ENCODE measurements at regions not wholly inside any gene's neighbourhood (a gene's known extent, or its start where the extent isn't known, plus 50 kb on each side); places are given as distances from the start of the nearest gene placed in this dataset.

DNA sequence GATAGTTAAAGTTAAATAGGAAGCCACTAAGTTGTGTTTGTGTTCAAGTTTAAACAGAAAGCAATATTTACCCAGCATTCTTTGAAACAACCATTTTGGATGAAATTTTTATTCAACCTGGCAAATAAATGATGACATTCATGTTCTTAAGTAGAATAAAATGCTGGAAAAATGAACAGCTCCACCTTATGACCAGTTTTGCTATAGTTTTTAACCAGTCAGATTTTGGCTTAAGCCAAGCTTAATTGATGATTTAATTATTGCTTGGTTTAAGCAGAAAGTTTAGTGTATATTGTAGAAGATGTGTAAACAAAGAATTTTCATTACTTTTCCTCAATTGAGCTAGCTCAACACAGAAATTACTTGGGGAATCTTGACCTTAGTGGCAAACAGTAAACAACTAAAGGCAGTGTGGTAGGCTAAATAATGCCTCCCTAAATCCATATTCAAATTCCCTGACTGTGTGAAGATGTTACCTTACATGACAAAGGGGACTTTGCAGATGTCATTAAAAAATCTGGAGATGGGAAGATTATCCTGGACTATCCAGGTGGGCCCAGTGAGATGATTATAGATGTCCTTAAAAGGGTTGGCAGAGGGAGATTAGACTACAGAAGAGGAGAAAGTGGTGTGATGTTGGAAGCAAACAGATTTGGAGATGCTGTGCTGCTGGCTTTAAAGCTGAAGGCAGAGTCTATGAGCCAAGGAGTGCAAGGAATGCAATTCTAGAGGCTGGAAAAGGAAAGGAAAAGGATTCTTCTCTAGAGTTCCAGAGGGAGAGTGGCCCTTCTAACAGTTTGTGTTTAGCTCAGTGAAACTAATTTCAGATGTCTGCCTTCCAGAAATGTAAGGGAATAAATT is 448.6 kb upstream of the GOLIM4 start:
- Mint-ChIP-seq H3K27me3 (ENCODE audit: low read depth) (no peaks in the 10 kb centered on the region), H3K36me3 (ENCODE audit: insufficient read depth) (no peaks in the 10 kb centered on the region), H3K4me3 (no peak overlapping the region), H3K9me3 (peaks cover 7% of the 10 kb centered on the region), H3K4me1 (ENCODE audit: low read depth) (no peaks in the 10 kb centered on the region)
- DNase-seq (no peak), ATAC-seq (no peak)

DNA sequence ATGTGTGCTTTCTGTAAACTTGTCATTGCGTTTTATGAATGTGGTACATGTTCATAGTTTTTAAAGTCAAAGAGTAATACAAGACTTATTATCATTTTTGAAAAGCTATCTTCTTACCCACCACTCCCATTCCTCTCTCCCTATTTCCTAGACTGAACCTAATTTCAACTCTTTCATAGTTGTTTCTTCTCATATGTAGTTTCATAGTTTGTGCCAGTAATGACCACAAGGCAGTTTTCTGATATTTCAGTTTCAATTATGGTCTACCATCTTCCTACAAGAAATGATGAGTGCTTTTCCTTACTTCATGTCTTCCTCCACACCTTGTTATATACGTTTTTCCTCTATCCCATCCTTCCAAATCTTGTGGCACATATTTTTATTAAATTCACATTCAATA is 445.0 kb upstream of the GOLIM4 start:
- Mint-ChIP-seq H3K4me1 (ENCODE audit: low read depth) (no peaks in the 10 kb centered on the region), H3K4me3 (no peak overlapping the region), H3K36me3 (ENCODE audit: insufficient read depth) (no peaks in the 10 kb centered on the region), H3K27me3 (ENCODE audit: low read depth) (no peaks in the 10 kb centered on the region), H3K9me3 (peaks cover 7% of the 10 kb centered on the region)
- no peak for ATAC-seq
- DNase-seq: no peak

DNA sequence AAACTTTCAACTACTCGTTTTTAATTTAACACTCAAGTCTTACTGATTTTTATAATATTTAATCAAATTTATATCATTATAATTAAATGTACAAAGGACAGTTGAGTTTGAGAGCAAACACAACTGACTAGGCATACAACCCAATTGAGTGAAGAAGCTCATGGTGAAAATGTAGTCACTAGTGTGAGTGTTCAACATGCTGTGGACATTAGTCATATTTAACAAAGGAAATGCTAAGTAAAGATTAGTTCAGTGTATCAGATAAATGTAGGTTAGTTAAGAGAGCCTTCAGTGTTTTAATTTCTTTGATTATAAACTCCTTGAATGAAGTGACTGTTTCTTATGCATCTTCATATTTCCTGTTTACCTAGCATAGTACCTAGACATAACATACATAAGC is 444.2 kb upstream of the GOLIM4 start:
- Mint-ChIP-seq H3K36me3 (ENCODE audit: insufficient read depth) (no peaks in the 10 kb centered on the region), H3K9me3 (peaks cover 7% of the 10 kb centered on the region)
- DNase-seq: no peak

GRCh38 chr3:168534761-168535160 is 439.0 kb upstream of the GOLIM4 start:
- ATAC-seq: no peak
- no peak for DNase-seq
- no peak overlapping the region for H3K4me3 Mint-ChIP-seq

More for the DNA sequence above, 444.2 kb upstream of the GOLIM4 start:
- Mint-ChIP-seq H3K4me3 (no peak overlapping the region), H3K4me1 (ENCODE audit: low read depth) (no peaks in the 10 kb centered on the region), H3K27me3 (ENCODE audit: low read depth) (no peaks in the 10 kb centered on the region)
- ATAC-seq: no peak

GRCh38 chr3:168533600-168533999 is 437.9 kb upstream of the GOLIM4 start:
- no peak for ATAC-seq
- Mint-ChIP-seq H3K9me3 (no peaks in the 10 kb centered on the region), H3K36me3 (ENCODE audit: insufficient read depth) (no peaks in the 10 kb centered on the region), H3K4me1 (ENCODE audit: low read depth) (no peaks in the 10 kb centered on the region), H3K4me3 (no peak overlapping the region), H3K27me3 (ENCODE audit: low read depth) (no peaks in the 10 kb centered on the region)
- no peak for DNase-seq

More at GRCh38 chr3:168534761-168535160, 439.0 kb upstream of the GOLIM4 start:
- Mint-ChIP-seq H3K36me3 (ENCODE audit: insufficient read depth) (no peaks in the 10 kb centered on the region), H3K4me1 (ENCODE audit: low read depth) (no peaks in the 10 kb centered on the region), H3K9me3 (no peaks in the 10 kb centered on the region), H3K27me3 (ENCODE audit: low read depth) (no peaks in the 10 kb centered on the region)

- Mint-ChIP-seq H3K27me3 (ENCODE audit: low read depth) (no peaks in the 10 kb centered on the region), H3K4me3 (no peak overlapping the region), H3K36me3 (ENCODE audit: insufficient read depth) (no peaks in the 10 kb centered on the region), H3K9me3 (no peaks in the 10 kb centered on the region), H3K4me1 (ENCODE audit: low read depth) (no peaks in the 10 kb centered on the region)
- ATAC-seq (no peak), DNase-seq (no peak)
Measured at GRCh38 chr3:168532135-168532534, 436.4 kb upstream of the GOLIM4 start.

DNA sequence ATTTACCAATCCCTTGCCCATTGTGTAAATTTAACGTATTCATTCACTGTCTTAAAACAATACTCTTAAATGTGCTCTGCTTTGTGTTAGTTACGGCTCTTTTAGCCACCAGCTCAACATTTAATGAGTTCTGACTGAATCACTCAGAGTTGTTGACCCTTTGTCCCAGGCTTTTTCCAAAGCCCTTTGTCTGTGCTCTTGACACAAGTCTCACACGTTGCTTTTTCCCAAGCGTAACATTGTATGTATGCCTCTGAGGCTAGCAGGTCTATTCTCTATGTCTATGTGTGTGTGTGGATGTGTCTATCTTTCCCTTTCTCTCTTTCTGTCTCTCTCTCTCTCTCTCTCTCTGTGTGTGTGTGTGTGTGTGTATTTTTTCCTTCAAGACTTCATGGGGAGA is 435.4 kb upstream of the GOLIM4 start:
- Mint-ChIP-seq H3K4me1 (ENCODE audit: low read depth) (no peaks in the 10 kb centered on the region), H3K27me3 (ENCODE audit: low read depth) (no peaks in the 10 kb centered on the region)
- no peak for DNase-seq

GRCh38 chr3:168524129-168524528 is 428.4 kb upstream of the GOLIM4 start:
- no peak overlapping the region for H3K4me3 Mint-ChIP-seq
- no peaks in the 10 kb centered on the region for H3K36me3 Mint-ChIP-seq (ENCODE audit: insufficient read depth)

More for the DNA sequence above, 435.4 kb upstream of the GOLIM4 start:
- ATAC-seq: no peak
- no peaks in the 10 kb centered on the region for H3K36me3 Mint-ChIP-seq (ENCODE audit: insufficient read depth)
- H3K4me3 Mint-ChIP-seq: no peak overlapping the region
- no peaks in the 10 kb centered on the region for H3K9me3 Mint-ChIP-seq

DNA sequence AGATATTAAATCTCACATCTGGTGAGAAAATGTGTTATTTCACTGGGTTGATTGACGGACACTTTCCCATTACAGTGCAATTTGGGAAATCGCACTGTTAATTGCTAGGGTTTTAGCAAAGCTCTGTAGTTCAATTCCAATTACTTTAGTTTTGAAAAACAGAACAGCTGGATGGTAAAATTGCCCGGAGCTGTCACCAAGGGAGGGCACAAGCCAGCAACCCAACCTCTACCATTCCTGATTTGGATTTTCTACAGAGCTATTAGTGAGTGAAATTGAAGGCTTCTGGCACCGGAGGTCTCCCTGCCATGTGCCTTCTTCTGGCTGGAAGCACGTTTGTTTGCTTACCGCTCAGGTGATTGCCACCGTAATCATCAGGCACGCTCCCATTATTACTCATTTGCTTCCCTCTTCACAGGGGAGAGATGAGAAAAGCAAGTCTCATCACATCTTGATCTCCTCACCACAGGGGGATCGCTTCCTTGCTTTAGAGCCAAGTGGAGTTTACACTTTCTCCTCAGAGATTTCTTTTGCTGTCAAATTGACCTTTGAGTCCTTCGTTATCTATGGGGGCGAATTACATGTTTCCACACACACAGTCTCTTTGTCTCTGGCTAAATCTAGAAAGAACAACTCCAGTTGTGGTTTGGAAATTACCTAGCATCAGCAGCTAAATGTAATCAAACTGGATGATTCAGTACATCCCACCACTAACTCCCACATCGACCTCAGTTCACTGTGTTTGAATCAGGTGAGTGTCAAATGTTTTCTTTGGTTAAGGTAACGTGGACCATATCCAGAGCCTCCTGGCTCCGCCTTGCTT is 421.7 kb upstream of the GOLIM4 start:
- no peak for ATAC-seq
- Mint-ChIP-seq H3K9me3 (peaks cover 4% of the 10 kb centered on the region), H3K4me1 (ENCODE audit: low read depth) (no peaks in the 10 kb centered on the region), H3K27me3 (ENCODE audit: low read depth) (no peaks in the 10 kb centered on the region), H3K4me3 (no peak overlapping the region), H3K36me3 (ENCODE audit: insufficient read depth) (no peaks in the 10 kb centered on the region)
- no peak for DNase-seq

More at GRCh38 chr3:168524129-168524528, 428.4 kb upstream of the GOLIM4 start:
- ATAC-seq: no peak
- Mint-ChIP-seq H3K9me3 (peaks cover 4% of the 10 kb centered on the region), H3K4me1 (ENCODE audit: low read depth) (no peaks in the 10 kb centered on the region), H3K27me3 (ENCODE audit: low read depth) (no peaks in the 10 kb centered on the region)
- DNase-seq: no peak

GRCh38 chr3:168514252-168514651 is 418.5 kb upstream of the GOLIM4 start:
- Mint-ChIP-seq H3K4me1 (ENCODE audit: low read depth) (no peaks in the 10 kb centered on the region), H3K9me3 (no peaks in the 10 kb centered on the region), H3K4me3 (no peak overlapping the region), H3K27me3 (ENCODE audit: low read depth) (no peaks in the 10 kb centered on the region), H3K36me3 (ENCODE audit: insufficient read depth) (no peaks in the 10 kb centered on the region)
- DNase-seq: no peak
- no peak for ATAC-seq

DNA sequence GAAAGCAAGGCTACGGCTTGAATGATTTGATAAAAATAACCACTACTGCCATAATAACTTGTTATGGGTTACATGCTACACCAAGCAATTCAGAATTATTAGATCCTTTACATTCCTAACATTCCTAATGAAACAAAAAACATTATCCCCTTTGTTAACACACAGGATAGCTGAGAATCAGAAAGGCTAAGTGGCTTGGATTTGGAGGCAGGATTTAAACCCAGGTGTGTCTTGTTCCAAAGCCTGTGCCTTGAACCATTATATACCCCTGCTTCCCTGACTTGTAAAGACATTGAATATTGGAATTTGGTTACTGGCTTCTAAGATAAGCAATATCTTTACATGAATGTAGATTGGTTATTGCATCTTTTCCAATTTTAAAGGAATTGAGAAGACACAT is 417.1 kb upstream of the GOLIM4 start:
- no peaks in the 10 kb centered on the region for H3K27me3 Mint-ChIP-seq (ENCODE audit: low read depth)
- H3K9me3 Mint-ChIP-seq: no peaks in the 10 kb centered on the region
- H3K36me3 Mint-ChIP-seq (ENCODE audit: insufficient read depth): no peaks in the 10 kb centered on the region
- no peak for ATAC-seq
- no peaks in the 10 kb centered on the region for H3K4me1 Mint-ChIP-seq (ENCODE audit: low read depth)
- H3K4me3 Mint-ChIP-seq: no peak overlapping the region
- DNase-seq: no peak

DNA sequence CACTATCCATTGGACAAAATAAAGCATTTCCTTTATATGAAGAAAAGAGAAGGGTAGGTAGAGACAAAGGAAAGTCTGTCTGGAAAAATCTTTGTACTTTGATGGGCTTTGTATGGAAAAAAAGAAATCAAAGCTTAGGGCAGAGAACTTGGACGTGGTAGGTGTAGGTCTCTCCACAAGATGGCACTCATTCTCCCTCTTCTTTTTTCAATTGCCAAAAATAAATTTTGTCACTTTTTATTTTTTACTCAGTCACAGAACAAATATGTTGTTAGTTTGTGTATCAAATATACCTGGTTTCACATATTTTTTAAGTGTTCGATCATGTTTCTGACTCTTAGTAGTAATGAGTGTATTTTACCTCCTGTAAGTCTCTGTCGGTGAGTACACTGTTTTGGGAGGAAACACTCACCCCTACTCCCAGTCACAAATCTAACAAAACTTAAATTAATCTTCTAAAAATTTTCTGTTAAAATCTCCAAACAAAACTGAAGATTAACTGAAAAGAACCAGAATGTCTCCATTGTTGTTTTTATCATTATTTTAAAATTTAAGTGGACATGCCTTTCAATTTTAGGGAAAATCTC is 415.8 kb upstream of the GOLIM4 start:
- H3K36me3 Mint-ChIP-seq (ENCODE audit: insufficient read depth): no peaks in the 10 kb centered on the region
- ATAC-seq (no peak), DNase-seq (no peak)
- no peaks in the 10 kb centered on the region for H3K9me3 Mint-ChIP-seq
- H3K4me1 Mint-ChIP-seq (ENCODE audit: low read depth): no peaks in the 10 kb centered on the region
- no peak overlapping the region for H3K4me3 Mint-ChIP-seq
- no peaks in the 10 kb centered on the region for H3K27me3 Mint-ChIP-seq (ENCODE audit: low read depth)

DNA sequence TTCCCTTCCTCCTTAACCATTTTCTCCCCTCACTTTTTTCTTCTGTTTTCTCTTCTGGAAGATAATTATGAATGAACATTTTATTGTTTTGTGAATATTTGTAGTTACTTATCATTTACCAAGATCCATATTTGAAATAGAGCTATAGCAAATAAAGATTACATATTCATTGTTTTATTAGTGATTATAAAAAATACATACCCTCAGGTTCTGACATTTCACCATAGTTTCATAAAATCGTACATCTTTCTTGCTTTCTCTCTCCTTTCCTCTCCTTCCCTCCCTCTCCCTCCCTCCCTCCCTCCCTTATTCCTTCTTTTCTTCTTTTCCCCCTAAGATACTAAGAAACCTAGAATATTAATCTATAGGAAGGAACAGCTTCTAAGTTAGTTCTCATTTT is 410.9 kb upstream of the GOLIM4 start:
- no peaks in the 10 kb centered on the region for H3K9me3 Mint-ChIP-seq
- H3K4me1 Mint-ChIP-seq (ENCODE audit: low read depth): no peaks in the 10 kb centered on the region
- H3K36me3 Mint-ChIP-seq (ENCODE audit: insufficient read depth): no peaks in the 10 kb centered on the region
- no peaks in the 10 kb centered on the region for H3K27me3 Mint-ChIP-seq (ENCODE audit: low read depth)
- ATAC-seq: no peak
- no peak overlapping the region for H3K4me3 Mint-ChIP-seq
- DNase-seq: no peak

- H3K4me1 Mint-ChIP-seq (ENCODE audit: low read depth): no peaks in the 10 kb centered on the region
- H3K36me3 Mint-ChIP-seq (ENCODE audit: insufficient read depth): no peaks in the 10 kb centered on the region
- no peak for ATAC-seq
- peaks cover 3% of the 10 kb centered on the region for H3K9me3 Mint-ChIP-seq
- no peak overlapping the region for H3K4me3 Mint-ChIP-seq
- H3K27me3 Mint-ChIP-seq (ENCODE audit: low read depth): no peaks in the 10 kb centered on the region
- no peak for DNase-seq
Measured at GRCh38 chr3:168501570-168501969, 405.8 kb upstream of the GOLIM4 start.
